ENCODE measurements at regions not wholly inside any gene's neighbourhood (a gene's known extent, or its start where the extent isn't known, plus 50 kb on each side); places are given as distances from the start of the nearest gene placed in this dataset.

GRCh38 chr2:74738586-74738985 is 84.5 kb downstream of the SEMA4F start:
- TF ChIP-seq POLR2A (IDR thresholded peaks at IDR 0.05; ENCODE audit: low read depth, low read length) (no peak), TAF1 (IDR thresholded peaks at IDR 0.05; ENCODE audit: low read depth, low read length) (no peak)
